Smooth muscle cell of the brain vasculature (primary cell): ENCODE measurements at regions not wholly inside any gene's neighbourhood (a gene's known extent, or its start where the extent isn't known, plus 50 kb on each side); places are given as distances from the start of the nearest gene placed in this dataset.

Experiments
- DNase-seq: peaks from one replicate; pipeline ENCODE4 v3.0.0-alpha.2; 2012; ENCODE audit warnings: low read depth, low spot score

DNA sequence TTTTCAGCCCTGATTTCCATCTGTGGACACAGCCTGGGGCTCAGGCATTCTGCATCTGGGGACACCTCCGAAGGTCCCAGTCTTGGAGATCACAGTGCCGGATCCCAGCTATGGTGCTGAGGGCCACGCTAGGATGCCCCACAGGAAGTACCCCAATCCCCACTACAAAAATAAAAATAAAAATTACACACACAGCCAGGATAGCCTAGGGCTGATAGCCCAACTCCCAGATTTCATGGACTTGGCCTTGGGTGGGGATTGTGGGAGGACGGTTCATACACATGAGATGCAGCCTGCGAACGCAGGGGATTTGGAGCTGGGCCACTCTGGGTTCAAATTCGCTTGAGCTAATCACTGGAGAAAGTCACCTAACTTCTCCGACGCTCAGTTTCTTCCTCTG is 237.7 kb downstream of the BUD13 start:
- no peak for DNase-seq

DNA sequence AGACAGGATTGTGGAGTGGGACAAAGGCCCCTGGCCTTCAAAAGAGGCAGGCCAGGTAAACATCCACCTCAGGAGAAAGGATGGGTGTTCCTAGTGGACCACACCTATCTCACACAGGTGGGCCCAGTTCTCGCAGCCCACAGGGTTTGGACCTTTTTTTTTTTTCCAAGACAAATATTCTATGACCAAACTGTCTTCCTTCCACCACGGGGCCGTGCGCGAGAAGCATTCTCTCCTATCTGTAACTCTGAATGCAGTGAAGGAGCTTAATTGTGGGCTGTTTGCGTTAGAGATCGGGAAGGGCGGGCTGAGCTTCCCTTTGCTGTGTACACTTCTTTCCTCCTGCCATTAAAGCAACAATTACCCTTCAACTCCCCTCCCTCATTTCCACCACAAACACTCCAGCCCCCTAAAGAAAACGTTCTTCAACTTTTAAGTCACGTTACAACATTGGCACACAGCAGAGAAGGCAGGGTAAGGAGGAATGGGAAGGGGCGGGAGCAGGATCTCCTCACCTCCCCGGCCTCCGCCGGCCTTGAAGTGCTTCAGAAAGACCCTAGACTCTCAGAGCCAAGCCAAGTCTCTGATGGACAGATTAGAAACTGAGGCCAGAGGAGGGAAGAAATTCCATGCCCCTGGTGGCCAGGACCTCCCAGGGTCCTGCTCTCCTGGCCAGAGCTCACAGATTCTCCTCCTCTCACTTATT is 238.4 kb downstream of the BUD13 start:
- no peak for DNase-seq

DNA sequence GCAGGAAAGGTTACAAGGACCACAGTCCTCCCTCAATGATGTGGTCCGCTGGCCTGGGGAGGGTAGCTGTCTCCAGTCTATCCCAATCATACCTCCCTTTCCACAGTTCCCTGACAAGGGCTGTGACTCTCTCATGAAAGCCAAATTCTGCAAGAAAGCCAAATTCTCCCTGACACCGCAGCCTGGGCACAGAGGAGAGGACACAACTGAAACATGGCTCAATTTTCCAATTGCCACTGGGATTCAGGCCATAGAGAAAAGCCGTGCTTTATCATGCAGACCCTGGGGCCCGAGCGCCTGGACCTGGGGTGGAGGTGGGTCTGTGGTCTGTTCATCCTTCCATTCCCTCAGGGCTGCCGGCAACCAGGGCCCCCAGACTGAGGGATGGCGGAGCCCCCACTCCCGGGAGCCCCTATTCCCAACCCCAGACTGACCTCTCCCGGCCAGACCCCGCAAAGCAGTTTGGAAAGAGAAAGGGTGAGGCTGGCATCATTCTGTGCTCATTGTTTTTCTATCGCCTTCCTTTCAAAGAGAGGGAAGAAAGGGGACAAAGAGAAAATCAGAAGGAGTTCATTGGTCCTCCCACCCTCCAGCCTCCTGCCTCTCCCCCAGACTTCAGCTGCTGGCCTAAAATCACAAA is 239.5 kb downstream of the BUD13 start:
- no peak for DNase-seq

DNA sequence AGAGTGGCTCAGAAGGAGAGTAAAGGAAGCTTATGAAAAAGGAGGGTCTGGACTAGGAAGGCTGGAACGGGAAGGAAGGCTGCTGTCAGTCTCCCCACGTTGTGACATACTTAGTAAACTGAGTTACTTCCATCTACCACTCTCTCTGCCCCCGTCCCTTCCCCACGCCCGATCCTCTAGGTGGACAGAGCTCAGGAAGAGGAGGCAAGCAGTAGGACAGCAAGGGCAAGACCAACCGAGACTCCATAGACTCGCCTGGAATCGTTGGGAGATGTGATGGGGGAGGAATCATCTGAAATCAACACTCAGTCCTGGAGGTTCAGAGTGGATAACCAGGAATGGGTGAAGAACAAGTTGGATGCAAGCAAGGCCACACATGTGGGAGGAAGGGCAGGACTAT is 240.7 kb downstream of the BUD13 start:
- no peak for DNase-seq

DNA sequence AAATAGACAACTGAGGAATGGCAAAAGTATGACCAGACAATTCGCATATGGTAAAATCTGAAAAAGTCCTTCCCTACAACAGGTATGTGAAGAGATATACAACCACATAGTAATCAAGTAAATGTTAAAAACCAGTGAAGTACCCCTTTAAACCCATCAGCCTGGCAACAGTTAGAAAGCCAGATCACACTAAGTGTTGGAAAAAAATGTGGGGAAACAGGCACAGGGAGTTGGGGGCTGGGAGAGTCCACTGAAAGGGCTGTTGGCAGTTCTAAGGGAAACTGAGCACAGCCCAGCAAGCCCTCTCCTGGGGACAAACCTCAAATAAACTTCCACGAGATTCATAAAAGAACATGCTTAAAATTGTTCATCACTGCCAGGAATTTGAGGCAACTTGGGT is 242.1 kb downstream of the BUD13 start:
- no peak for DNase-seq

DNA sequence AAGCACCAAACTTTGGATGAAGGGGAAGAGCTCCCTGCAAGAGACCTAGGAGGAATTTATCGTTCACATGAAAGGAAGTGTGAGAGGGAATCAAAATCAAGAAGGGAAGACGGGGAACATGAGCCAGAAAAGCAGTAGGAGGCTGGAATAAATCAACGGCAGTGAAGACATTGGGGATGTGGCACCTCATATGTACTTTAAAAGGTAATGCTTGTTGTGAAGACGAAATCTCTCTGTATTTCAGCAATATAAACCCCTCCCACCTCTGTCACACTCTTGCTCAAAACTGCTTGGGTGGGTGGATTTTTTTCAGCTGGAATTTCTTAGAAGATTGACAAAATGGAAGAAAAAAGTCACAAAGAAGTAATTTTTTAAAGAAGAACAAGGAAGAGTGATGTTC is 243.5 kb downstream of the BUD13 start:
- no peak for DNase-seq

DNA sequence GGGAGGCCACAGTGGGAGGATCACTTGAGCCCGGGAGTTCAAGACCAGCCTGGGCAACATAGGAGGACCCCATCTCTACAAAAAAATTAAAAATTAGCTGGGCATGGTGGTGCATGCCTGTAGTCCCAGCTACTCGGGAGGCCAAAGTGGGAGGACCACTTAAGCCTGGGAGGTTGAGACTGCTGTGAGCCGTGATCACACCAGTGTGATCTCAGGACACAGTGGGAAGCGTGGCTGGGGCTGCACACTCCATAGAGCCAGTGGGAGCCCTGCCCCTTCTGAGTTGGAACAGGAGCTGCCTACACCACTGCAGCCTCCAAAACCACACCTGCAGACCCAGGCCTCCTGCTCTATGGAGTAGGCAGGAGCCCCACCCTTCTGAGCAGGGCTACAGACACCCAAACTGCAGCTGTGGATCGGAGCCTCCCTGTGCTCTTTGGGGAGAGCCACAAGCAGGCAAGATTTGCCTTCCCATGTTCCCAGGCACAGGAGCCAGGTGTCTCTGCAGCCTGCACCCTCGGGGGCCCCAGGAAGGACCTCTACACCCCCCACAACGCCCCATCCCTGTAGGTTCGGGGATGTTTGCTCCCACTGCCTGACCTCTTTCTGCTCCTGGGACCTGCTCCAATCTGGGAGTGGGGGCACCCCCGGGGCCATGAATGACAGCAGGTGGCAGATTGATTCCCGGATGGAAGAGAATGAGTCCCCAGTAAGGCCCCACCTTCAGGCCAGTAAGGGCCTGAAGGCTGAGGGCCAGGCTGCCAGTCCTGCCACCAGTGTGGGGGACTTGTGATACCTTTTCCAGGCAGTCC is 245.4 kb downstream of the BUD13 start:
- DNase-seq = no peak

DNA sequence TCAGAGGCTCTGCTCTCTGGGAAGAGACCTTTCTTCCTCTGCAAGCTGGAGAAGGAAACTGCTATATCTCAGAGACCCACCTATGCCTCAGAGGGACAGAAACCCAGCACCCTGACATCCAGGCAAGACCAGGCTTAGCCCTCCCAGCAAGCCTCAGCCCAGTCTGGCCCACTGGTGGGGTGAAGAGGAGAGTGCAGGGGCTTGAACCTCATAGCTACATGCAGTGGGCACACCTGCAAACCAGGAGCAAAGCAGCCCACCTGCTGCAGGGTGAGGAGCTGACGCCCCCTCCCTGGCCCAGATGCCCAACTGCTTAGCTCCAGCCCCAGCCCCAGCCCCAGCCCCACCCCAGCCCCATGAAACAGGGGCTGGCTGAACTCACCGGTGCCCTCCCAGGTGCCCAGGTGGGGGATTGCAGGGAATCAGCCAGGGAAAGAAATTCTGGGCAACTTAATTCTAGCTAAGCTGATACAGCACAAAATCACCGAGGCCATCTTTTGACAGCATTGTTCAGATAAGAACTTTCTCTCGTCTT is 246.8 kb downstream of the BUD13 start:
- no peak for DNase-seq

DNA sequence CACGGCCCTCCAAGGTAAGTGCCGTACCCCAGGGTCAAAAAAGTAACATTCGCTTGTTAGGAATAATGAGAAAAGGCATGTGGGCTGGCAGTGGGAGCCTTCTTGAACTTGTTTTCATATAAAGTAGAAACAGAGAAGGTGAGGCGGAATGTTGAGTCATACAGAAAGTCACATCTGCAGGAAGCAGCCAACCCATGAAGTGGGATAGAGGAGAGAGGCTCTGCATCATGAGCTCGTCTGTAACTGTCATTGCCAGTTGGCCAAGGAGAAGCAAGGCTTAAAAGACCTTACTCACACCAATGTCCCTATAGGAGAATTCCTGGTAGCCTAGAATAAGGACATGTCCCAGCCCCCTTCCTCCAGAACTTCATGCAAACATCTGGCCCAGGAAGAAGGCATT is 253.3 kb downstream of the BUD13 start:
- no peak for DNase-seq

DNA sequence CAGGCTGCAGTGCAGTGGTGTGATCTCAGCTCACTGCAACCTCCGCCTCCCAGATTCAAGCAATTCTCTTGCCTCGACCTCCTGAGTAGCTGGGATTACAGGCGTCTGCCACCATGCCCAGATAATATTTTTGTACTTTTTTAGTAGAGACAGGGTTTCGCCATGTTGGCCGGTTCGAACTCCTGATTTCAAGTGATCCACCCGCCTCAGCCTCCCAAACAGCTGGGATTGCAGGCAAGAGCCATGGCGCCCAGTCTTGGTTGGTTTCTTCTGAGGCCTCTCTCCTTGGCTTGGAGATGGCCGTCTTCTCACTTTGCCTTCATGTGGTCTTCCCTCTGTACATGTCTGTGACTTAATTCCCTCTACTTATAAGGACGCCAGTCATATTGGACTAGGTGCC is 254.6 kb downstream of the BUD13 start:
- DNase-seq = no peak

DNA sequence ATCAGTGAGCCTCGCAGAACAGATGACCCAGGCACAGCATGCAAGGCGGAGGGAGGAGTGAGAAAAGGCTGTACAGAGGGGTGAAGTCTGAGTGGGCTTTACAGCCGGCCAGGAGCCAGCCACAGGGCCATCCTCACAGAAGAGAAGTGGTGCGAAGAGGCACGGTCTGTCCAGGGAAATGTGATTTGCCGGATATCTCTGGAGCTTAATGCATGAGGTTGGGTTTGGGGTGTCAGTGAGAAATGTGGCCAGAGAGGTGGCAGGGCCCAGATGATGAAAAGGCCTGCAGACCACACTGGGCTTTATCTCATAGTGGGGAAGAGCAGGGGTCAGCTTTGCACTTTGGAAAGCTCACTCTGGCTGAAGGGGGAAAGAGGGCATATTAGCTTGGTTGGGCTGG is 255.2 kb downstream of the BUD13 start:
- no peak for DNase-seq

DNA sequence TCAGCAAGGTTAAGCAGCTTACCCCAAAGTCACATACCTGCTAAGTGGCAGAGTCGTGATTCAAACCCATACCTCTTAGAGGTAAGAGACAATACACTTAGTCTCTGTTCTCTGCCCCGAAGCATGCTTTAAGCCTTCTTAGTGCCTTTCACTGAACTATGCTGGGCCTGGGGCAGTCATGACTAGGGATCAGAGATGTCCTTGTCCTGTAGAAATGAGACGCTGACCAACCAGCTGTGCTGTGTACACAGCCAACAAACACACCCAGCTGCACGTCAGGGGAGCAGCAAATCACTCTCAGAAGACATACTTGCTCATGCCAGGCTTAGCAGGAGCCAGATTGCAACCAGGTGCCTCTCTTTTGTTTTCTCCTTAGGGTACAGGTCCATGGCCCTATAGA is 255.7 kb downstream of the BUD13 start:
- no peak for DNase-seq

DNA sequence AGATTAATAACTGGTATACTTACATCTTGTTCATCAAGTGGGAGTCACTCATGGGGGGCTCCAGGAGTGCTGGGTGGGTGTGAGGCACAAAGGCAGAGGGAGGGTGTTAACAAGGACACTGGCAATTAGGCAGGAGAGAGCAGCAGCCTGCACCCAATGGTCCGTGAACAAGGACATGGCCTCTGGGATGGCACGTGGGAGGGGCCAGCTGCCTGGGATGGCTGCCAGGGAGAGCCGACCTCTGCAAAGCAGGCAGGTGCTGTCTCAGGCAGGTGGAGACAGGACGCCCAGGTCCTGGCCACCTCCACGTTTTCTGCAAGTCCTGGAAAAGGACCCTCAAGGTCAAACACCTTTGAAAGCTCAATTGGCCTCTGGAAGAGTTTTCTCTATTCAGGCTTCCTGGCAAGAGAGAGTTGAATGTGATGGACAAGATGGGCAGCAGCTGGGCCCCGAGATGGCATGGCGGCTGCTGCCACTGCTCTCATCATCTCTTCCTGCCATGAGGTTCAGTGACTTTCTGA is 257.1 kb downstream of the BUD13 start:
- DNase-seq = no peak

DNA sequence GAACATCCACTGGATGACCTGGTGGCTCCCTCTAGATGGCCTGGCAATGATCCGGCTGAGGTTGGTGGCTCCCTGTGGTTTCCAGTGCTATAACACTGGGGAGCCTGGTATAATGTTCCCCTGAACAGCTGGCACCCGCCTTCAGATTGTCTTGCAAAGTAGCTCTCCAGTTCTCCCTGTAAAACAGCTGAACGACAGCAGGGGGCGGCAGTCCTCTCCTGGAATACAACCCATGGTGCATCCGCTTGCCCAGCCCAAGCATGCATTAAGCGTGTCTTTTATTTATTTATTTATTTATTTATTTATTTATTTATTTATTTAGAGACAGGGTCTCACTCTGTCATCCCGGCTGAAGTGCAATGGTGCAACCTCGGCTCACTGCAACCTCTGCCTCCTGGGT is 258.9 kb downstream of the BUD13 start:
- DNase-seq = no peak

DNA sequence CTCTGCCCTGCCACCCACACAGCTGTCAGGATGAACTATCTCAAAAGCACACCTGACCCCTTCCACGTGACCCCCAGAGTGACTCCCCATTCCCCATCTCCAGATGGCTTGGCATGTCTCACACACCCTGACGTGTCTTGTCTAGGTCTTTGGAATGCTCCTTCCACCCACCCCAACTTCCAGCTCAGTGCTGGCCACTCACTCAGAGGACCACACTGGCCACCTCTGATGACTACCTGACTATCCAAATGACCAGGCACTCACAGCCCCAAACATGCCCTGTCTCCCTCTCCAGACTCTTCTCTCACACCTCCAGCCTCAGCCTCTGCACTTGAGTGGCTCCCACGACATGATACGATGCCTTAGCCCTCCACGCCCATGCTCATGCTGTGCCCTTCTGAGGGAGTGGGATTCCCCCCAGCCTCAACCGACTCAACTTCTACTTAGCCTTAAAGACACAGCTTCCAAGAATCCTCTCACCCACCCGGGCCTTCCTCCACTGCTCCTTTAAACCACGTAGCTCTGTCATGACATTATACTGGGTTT is 259.4 kb downstream of the BUD13 start:
- no peak for DNase-seq

DNA sequence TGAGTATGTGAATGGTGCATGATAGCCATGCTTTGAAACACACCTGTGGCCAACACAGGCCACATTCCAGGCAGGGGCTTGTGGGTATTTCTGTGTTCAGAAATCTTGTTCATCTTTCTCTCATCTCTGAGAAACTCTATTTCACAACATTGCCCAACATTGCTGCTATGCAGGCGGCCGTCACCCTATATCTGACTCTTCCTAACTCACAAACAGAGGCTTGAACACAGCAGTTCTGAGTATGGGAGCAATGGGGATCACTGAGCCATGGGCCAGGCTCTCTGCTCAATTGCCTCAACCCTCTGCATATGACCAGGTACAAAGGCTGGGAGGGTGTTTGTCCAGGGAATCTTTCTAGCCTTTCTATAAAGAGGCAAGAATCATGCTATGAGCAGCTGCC is 259.9 kb downstream of the BUD13 start:
- DNase-seq = no peak

DNA sequence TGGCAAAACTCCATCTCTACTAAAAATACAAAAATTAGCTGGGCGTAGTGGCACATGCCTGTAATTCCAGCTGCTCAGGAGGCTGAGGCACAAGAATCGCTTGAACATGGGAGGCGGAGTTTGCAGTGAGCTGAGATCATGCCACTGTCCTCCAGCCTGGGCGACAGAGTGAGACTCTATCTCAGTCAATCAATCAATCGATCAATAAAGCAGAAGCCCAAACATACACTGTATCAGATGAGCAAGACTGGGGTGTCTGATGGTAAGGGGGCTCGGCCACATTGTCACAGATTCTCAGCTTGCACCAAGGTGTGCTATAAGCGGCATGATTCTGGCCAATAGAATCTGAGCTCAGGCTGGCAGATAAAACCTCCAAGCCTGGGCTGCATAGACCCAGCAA is 261.1 kb downstream of the BUD13 start:
- DNase-seq = no peak

DNA sequence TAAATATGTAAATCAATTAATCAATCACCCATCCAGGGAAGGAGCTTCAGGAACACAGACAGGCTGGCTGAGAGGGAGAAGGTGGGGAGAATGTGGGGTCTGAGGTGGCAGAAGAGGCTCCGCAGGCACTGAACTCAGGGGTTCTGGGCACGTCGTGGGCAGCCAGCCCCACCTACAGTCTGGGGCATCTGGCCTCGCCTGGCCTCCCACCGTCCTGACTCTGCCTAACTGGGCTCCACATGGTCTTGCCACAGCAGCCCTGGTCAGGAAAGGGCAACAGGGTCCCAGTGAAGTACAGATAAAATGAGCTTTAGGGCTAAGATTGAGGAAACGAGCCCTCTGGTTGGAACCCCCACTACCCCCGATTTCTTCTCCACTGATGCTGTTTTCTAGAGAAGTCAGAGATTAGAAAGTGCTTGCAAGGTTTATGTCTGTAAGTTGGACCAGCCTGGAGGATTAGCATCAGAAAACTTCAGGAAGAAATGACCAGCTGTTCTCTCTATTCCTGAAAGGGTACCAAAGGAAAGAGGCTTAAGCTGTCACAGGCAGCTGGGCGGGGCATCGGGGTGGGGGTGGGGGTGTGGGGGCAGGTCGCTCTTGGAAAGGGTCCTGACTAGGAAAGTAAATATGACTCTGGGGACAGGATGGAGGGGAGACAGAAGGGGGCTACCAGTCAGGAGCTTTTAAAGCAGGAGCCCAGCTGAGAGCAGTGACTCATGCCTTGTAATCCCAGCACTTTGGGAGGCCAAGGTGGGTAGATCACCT is 261.7 kb downstream of the BUD13 start:
- DNase-seq = no peak

DNA sequence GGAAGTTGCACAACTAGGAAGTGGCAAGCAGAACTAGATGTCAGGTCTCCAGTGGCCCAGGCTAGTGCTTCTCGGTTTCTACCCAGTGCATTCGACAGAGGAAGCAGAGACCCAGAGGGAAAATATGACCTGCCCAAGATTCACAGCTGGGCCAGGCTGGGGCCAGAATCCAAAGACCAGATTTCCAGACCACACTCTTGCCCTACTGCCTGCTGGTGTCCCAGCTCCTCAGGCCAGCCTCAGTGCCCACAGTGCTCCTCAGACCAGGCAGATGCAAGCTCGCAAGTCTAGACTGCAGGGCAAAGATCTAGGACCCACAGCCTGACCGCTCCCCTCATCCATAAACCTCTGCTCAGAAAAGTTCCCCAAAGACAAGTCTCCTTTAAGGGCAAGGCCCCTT is 262.6 kb downstream of the BUD13 start:
- no peak for DNase-seq

DNA sequence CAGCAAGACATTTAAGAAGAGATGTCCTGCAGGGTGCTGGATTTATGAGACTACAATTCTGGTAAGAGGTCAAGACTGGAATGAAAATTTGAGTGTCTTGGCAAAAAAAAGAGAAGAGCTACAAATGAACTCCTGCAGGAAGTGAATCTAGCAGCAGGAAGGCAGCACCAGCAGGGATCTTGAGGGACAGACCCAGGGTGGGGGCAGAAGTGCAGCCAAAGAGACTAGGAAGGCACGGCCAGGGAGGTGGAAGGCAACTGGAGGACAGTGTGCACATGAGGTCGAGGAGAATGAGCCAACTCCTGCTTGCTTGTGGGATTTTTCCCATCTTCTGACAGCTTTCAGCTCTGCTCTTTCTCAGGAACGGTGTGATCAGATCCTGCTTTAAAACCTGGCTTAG is 263.2 kb downstream of the BUD13 start:
- DNase-seq = no peak
